Colonic mucosa (tissue), 4 donors: ENCODE measurements at regions not wholly inside any gene's neighbourhood (a gene's known extent, or its start where the extent isn't known, plus 50 kb on each side); places are given as distances from the start of the nearest gene placed in this dataset.
A peak's percentile ranks its signal among the peaks of the same experiment; 100 is the strongest.

Experiments
- DNase-seq: peaks from one replicate; pipeline ENCODE4 v3.0.0-alpha.2; 2020
- H3K27ac ChIP-seq: fragments of 200-600 bp; one replicate; pipeline ENCODE4 v1.8.0; 2021
- H3K27me3 ChIP-seq: fragments of 200-600 bp; one replicate; pipeline ENCODE4 v1.8.0; 2021
- H3K36me3 ChIP-seq: fragments of 200-600 bp; one replicate; pipeline ENCODE4 v1.8.0; 2021
- H3K4me1 ChIP-seq: fragments of 200-600 bp; one replicate; pipeline ENCODE4 v1.8.0; 2021; ENCODE audit warnings: mild to moderate bottlenecking
- H3K4me3 ChIP-seq: fragments of 200-600 bp; one replicate; pipeline ENCODE4 v1.8.0; 2021
- H3K9ac ChIP-seq, 2 donors: one replicate each; pipeline ENCODE4 v1.7.0; 2013; ENCODE audit warnings: control low read depth in 2 of 2, low read depth in 2 of 2, low read length in 2 of 2
- H3K9me3 ChIP-seq: fragments of 200-600 bp; one replicate; pipeline ENCODE4 v1.8.0; 2021
- CTCF ChIP-seq: fragments of 200-600 bp; IDR thresholded peaks from one replicate; pipeline ENCODE4 v1.8.0; 2022; ENCODE audit warnings: antibody characterized with exemption, mild to moderate bottlenecking
- intact Hi-C: fragments of 100-400 bp; cut with DNase I; formaldehyde crosslinking; loops from one replicate; pipeline ENCODE4 v1.14.1; 2022
- donor health status: healthy.
- donor health status: DM: no; HTN: no; CAD: no.
- donor health status: DM: no; HTN: no; CAD: no.

DNA sequence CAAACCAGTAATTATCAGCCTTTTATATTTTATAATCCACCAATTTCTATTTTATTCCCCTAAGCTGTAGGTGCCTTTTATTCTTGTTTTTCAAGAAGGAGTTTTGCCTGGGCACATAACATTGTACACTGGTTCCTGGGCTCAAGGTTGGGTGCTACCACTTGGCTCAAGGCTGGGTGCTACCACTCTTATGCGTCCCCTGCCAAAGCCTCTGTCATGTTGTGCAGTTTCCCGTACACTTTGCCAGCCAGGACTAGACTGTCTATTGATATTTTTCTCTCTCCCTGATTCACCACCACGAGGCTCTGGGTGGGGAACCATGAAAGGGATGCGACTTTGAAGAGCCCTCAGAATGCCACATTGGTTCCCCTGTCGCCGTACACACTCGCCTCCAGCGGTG, 52.5 kb upstream of the VASH1 start:
- H3K9ac ChIP-seq, result no peak overlapping the region
- no peak for DNase-seq
- H3K9me3 ChIP-seq, result no peaks in the 10 kb centered on the region
- H3K27ac ChIP-seq, result no peak overlapping the region
- intact Hi-C loops, result no loop called here
- H3K36me3 ChIP-seq, result no peaks in the 10 kb centered on the region
- no peak for TF ChIP-seq CTCF
- no peaks in the 10 kb centered on the region for H3K4me1 ChIP-seq
- H3K4me3 ChIP-seq, result no peak overlapping the region
- H3K27me3 ChIP-seq, result no peaks in the 10 kb centered on the region

DNA sequence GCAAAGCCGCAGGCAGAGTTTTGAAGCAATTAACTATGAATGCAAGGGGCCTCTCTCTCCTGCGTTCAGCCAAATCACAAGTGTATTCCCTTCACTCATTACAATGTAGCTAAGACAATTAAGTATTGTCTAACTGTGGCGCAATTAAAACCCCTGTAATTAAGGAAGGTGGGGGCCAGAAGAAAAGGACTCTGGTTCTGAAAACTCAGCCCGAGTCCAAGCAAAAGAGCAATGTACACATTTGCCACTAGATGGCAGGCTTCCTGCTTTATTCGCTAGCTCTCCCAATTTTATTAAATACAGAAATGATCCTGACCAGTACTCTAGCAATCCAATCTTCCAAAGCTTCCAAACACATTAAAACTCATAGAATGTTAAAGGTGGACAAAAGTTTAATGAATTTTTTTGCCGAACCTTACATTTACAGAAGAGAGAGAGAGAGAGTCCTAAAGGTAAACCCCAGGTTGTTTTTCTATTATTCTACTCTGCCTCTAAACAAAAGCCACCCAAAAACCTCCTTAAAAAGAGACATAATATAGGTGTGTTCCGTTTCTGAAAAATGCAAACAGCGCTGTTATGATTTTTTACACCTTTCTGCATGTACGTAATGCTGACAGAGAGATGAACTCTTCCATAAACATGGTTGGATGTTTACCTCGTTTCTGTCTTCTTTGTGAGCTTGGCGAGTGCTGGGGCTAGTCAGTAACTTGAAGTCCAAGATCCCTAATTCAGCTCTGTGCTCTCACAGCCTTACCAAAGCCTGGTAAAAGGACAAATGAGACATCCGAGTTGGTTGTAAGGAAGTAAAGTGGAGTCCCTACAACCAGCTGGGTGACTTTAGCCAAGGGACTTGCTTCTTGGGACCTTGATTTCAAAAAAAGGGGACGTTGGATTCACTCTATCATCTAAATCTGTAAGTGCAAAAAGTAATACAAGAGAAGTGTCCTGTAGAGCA, 50.9 kb upstream of the VASH1 start:
- no peak overlapping the region for H3K9ac ChIP-seq
- TF ChIP-seq CTCF, result peak; percentile 79
- DNase-seq, result peak; percentile 22
- H3K27me3 ChIP-seq, result no peaks in the 10 kb centered on the region
- H3K27ac ChIP-seq, result no peak overlapping the region
- no peak overlapping the region for H3K4me3 ChIP-seq
- H3K9me3 ChIP-seq, result no peaks in the 10 kb centered on the region
- no peaks in the 10 kb centered on the region for H3K36me3 ChIP-seq
- intact Hi-C loops, result loop anchor here (10.0 kb wide), 2 partner anchors 74 to 154 kb away; no protein-coding TSS in a partner anchor
- no peaks in the 10 kb centered on the region for H3K4me1 ChIP-seq
